Esophagus muscularis mucosa (tissue), 4 donors: ENCODE measurements at regions not wholly inside any gene's neighbourhood (a gene's known extent, or its start where the extent isn't known, plus 50 kb on each side); places are given as distances from the start of the nearest gene placed in this dataset.

Experiments used
- EP300 ChIP-seq: sonication (generic); formaldehyde crosslinking; IDR thresholded peaks from one replicate; pipeline ENCODE4 v1.6.1; 2017; ENCODE audit warnings: antibody characterized with exemption
- POLR2A ChIP-seq: fragments of 450-650 bp; IDR thresholded peaks from one replicate; pipeline ENCODE4 v1.6.1; 2017; ENCODE audit warnings: antibody characterized with exemption, moderate library complexity, mild to moderate bottlenecking, low read depth
- POLR2AphosphoS5 ChIP-seq, 2 donors: sonication (generic); formaldehyde crosslinking; IDR thresholded peaks; one replicate each; pipeline ENCODE4 v1.6.1; 2017; ENCODE audit warnings: antibody characterized with exemption in 2 of 2
- TF ChIP-seq, protein P1 (sequence below), 3 experiments: fragments of 200-600 bp in 2 of 3; fragments of 450-650 bp in 1 of 3; sonication (generic) in 2 of 3; IDR thresholded peaks; one replicate each; pipeline ENCODE4 v1.5.1; 2017 to 2019; ENCODE audit warnings: antibody characterized with exemption in 3 of 3, mild to moderate bottlenecking in 2 of 3, moderate library complexity in 1 of 3

DNA sequence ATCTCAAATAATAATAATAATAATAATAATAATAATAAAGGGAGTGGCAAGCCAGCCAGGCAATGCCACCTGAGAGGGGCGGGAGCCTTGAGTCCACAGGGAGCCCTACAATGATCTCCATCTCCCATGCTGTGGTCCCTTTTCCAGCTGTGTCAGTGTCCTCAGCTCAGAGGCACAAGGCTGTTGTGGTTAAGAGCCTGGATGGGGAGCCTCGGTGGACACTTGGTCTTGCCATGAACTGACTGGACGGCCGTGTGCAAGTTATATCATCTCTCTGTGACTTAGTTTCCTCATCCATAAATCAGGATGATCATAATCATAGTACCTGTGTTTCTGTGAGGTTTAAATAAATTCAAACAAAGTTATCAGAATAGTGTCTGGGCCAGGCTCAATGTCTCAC lies 127.8 kb upstream of the TIAM1 start:
- TF ChIP-seq EP300 (no peak), POLR2AphosphoS5 (IDR thresholded peaks at IDR 0.05) (no peak), POLR2A (no peak)
- TF ChIP-seq, protein P1, sequence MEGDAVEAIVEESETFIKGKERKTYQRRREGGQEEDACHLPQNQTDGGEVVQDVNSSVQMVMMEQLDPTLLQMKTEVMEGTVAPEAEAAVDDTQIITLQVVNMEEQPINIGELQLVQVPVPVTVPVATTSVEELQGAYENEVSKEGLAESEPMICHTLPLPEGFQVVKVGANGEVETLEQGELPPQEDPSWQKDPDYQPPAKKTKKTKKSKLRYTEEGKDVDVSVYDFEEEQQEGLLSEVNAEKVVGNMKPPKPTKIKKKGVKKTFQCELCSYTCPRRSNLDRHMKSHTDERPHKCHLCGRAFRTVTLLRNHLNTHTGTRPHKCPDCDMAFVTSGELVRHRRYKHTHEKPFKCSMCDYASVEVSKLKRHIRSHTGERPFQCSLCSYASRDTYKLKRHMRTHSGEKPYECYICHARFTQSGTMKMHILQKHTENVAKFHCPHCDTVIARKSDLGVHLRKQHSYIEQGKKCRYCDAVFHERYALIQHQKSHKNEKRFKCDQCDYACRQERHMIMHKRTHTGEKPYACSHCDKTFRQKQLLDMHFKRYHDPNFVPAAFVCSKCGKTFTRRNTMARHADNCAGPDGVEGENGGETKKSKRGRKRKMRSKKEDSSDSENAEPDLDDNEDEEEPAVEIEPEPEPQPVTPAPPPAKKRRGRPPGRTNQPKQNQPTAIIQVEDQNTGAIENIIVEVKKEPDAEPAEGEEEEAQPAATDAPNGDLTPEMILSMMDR (IDR thresholded peaks at IDR 0.05), result no peak
